ENCODE measurements at regions not wholly inside any gene's neighbourhood (a gene's known extent, or its start where the extent isn't known, plus 50 kb on each side); places are given as distances from the start of the nearest gene placed in this dataset.
"Not testable (repeated sequence)": the region's sequence is repeated elsewhere in the genome, so short reads cannot be mapped to it uniquely, and the experiment has no call there.

- no peak for DNase-seq (ENCODE audit: low spot score)
- intact Hi-C loops (cut with DNase I): no loop called here
Measured at GRCh38 chr4:30957706-30958105, 237.5 kb downstream of the PCDH7 start.

- DNase-seq (ENCODE audit: low spot score): no peak
- intact Hi-C loops (cut with DNase I): no loop called here
Measured at GRCh38 chr4:30959781-30960485, 239.8 kb downstream of the PCDH7 start.

GRCh38 chr4:30962939-30963338 lies 242.8 kb downstream of the PCDH7 start:
- intact Hi-C loops (cut with DNase I): no loop called here
- DNase-seq (ENCODE audit: low spot score): no peak

- no peak for DNase-seq (ENCODE audit: low spot score)
- intact Hi-C loops (cut with DNase I): no loop called here
Measured at GRCh38 chr4:30968926-30969325, 248.8 kb downstream of the PCDH7 start.

GRCh38 chr4:30972542-30972941 lies 252.4 kb downstream of the PCDH7 start:
- no peak for DNase-seq (ENCODE audit: low spot score)
- intact Hi-C loops (cut with DNase I): no loop called here

GRCh38 chr4:30973993-30974392 lies 253.8 kb downstream of the PCDH7 start:
- no peak for DNase-seq (ENCODE audit: low spot score)

GRCh38 chr4:30979402-30979801 lies 259.2 kb downstream of the PCDH7 start:
- intact Hi-C loops (cut with DNase I): no loop called here
- no peak for DNase-seq (ENCODE audit: low spot score)

More at GRCh38 chr4:30973993-30974392, 253.8 kb downstream of the PCDH7 start:
- intact Hi-C loops (cut with DNase I): no loop called here

- intact Hi-C loops (cut with DNase I): no loop called here
- no peak for DNase-seq (ENCODE audit: low spot score)
Measured at GRCh38 chr4:30989508-30989907, 269.3 kb downstream of the PCDH7 start.

GRCh38 chr4:30996841-30997240 lies 276.7 kb downstream of the PCDH7 start:
- intact Hi-C loops (cut with DNase I): no loop called here
- DNase-seq (ENCODE audit: low spot score): no peak

- intact Hi-C loops (cut with DNase I): no loop called here
- DNase-seq (ENCODE audit: low spot score): no peak
Measured at GRCh38 chr4:31005037-31005436, 284.9 kb downstream of the PCDH7 start.

GRCh38 chr4:31007858-31008257 lies 287.7 kb downstream of the PCDH7 start:
- no peak for DNase-seq (ENCODE audit: low spot score)
- intact Hi-C loops (cut with DNase I): no loop called here

- intact Hi-C loops (cut with DNase I): no loop called here
- no peak for DNase-seq (ENCODE audit: low spot score)
Measured at GRCh38 chr4:31009926-31010325, 289.8 kb downstream of the PCDH7 start.

GRCh38 chr4:31015123-31015522 lies 295.0 kb downstream of the PCDH7 start:
- intact Hi-C loops (cut with DNase I): no loop called here
- no peak for DNase-seq (ENCODE audit: low spot score)

GRCh38 chr4:31016322-31017061 lies 296.3 kb downstream of the PCDH7 start:
- intact Hi-C loops (cut with DNase I): no loop called here
- DNase-seq (ENCODE audit: low spot score): no peak

GRCh38 chr4:31020363-31020762 lies 300.2 kb downstream of the PCDH7 start:
- intact Hi-C loops (cut with DNase I): no loop called here
- no peak for DNase-seq (ENCODE audit: low spot score)

GRCh38 chr4:31021008-31021407 lies 300.8 kb downstream of the PCDH7 start:
- intact Hi-C loops (cut with DNase I): no loop called here
- no peak for DNase-seq (ENCODE audit: low spot score)

GRCh38 chr4:31022702-31023101 lies 302.5 kb downstream of the PCDH7 start:
- intact Hi-C loops (cut with DNase I): no loop called here
- no peak for DNase-seq (ENCODE audit: low spot score)

GRCh38 chr4:31023109-31023508 lies 302.9 kb downstream of the PCDH7 start:
- no peak for DNase-seq (ENCODE audit: low spot score)
- intact Hi-C loops (cut with DNase I): no loop called here

- DNase-seq (ENCODE audit: low spot score): no peak
- intact Hi-C loops (cut with DNase I): no loop called here
Measured at GRCh38 chr4:31023742-31024141, 303.6 kb downstream of the PCDH7 start.

GRCh38 chr4:31024781-31025180 lies 304.6 kb downstream of the PCDH7 start:
- DNase-seq (ENCODE audit: low spot score); intact Hi-C loops (cut with DNase I): not testable (repeated sequence)

GRCh38 chr4:31026256-31026655 lies 306.1 kb downstream of the PCDH7 start:
- DNase-seq (ENCODE audit: low spot score): no peak
- intact Hi-C loops (cut with DNase I): no loop called here
